HEK293 (cell line): ENCODE measurements at regions not wholly inside any gene's neighbourhood (a gene's known extent, or its start where the extent isn't known, plus 50 kb on each side); places are given as distances from the start of the nearest gene placed in this dataset.

Experiments
- CTCF ChIA-PET: fragments of 350-600 bp; formaldehyde crosslinking; extraction: SDS; loops from one replicate; lab custom pipeline; 2021; ENCODE audit warnings: antibody characterized with exemption; lab: Yijun Ruan, JAX
- POLR2A ChIA-PET: fragments of 300-600 bp; formaldehyde crosslinking; extraction: SDS; loops from one replicate; lab custom pipeline; 2020; ENCODE audit warnings: antibody characterized with exemption, inconsistent platforms; lab: Yijun Ruan, JAX
- H3K27ac ChIP-seq: fragments of 200-500 bp; sonication (Bioruptor generic); 2 replicates; pipeline ENCODE4 v1.5.1; 2014; ENCODE audit warnings: low read depth, low read length, control low read depth, inconsistent platforms; ENCODE audit errors: extremely low read depth
- H3K36me3 ChIP-seq, 2 experiments: fragments of 200-500 bp in 1 of 2; sonication (Bioruptor generic) in 1 of 2; 1 replicate in 1 of 2; 2 replicates in 1 of 2; pipeline ENCODE4 v1.5.1; 2014 to 2017; ENCODE audit warnings: inconsistent platforms in 2 of 2, low read length in 2 of 2; ENCODE audit not compliant: control insufficient read depth in 2 of 2, insufficient read depth in 1 of 2
- H3K4me1 ChIP-seq: fragments of 200-500 bp; sonication (Bioruptor generic); 2 replicates; pipeline ENCODE4 v1.5.1; 2014; ENCODE audit warnings: mild to moderate bottlenecking, low read length, inconsistent platforms; ENCODE audit not compliant: control insufficient read depth, insufficient read depth
- H3K4me3 ChIP-seq: 2 replicates; pipeline ENCODE4 v1.5.1; 2011; ENCODE audit warnings: low read depth, mild to moderate bottlenecking, control low read depth, low read length, moderate library complexity
- H3K9me3 ChIP-seq: fragments of 200-500 bp; sonication (Bioruptor generic); 2 replicates; pipeline ENCODE4 v1.5.1; 2014; ENCODE audit warnings: low read depth, low read length, inconsistent platforms; ENCODE audit not compliant: control insufficient read depth, insufficient read depth
- GLIS1 ChIP-seq: fragments of 450-650 bp; formaldehyde crosslinking; IDR thresholded peaks from 2 replicates; pipeline ENCODE4 v1.5.1; 2016; ENCODE audit warnings: missing biosample characterization, missing genetic modification characterization
- MEIS1 ChIP-seq: sonication (generic); formaldehyde crosslinking; IDR thresholded peaks from 2 replicates; pipeline ENCODE4 v1.8.1; 2022; ENCODE audit warnings: missing genetic modification reagents, mild to moderate bottlenecking, borderline replicate concordance
- OSR2 ChIP-seq: fragments of 450-650 bp; formaldehyde crosslinking; IDR thresholded peaks from 2 replicates; pipeline ENCODE4 v1.5.1; 2016; ENCODE audit warnings: missing biosample characterization, missing genetic modification characterization
- ZBTB1 ChIP-seq: fragments of 450-650 bp; formaldehyde crosslinking; IDR thresholded peaks from 2 replicates; pipeline ENCODE4 v1.5.1; 2016; ENCODE audit warnings: missing biosample characterization, missing genetic modification characterization
- ZBTB48 ChIP-seq: fragments of 450-650 bp; formaldehyde crosslinking; IDR thresholded peaks from 2 replicates; pipeline ENCODE4 v1.5.1; 2016; ENCODE audit warnings: missing biosample characterization, missing genetic modification characterization
- ZFP41 ChIP-seq: fragments of 450-650 bp; formaldehyde crosslinking; IDR thresholded peaks from 2 replicates; pipeline ENCODE4 v1.5.1; 2016; ENCODE audit warnings: missing biosample characterization, missing genetic modification characterization, borderline replicate concordance
- ZNF10 ChIP-seq: fragments of 450-650 bp; formaldehyde crosslinking; IDR thresholded peaks from 2 replicates; pipeline ENCODE4 v1.5.1; 2017; ENCODE audit warnings: missing biosample characterization, missing genetic modification characterization
- ZNF112 ChIP-seq: fragments of 450-650 bp; formaldehyde crosslinking; IDR thresholded peaks from 2 replicates; pipeline ENCODE4 v1.5.0; 2017; ENCODE audit warnings: missing biosample characterization, missing genetic modification characterization
- ZNF121 ChIP-seq: fragments of 450-650 bp; formaldehyde crosslinking; IDR thresholded peaks from 2 replicates; pipeline ENCODE4 v1.5.1; 2016; ENCODE audit warnings: missing biosample characterization, missing genetic modification characterization
- ZNF239 ChIP-seq: fragments of 450-650 bp; formaldehyde crosslinking; IDR thresholded peaks from 2 replicates; pipeline ENCODE4 v1.5.1; 2016; ENCODE audit warnings: missing biosample characterization, missing genetic modification characterization
- ZNF248 ChIP-seq: fragments of 450-650 bp; formaldehyde crosslinking; IDR thresholded peaks from 2 replicates; pipeline ENCODE4 v1.5.1; 2017; ENCODE audit warnings: missing biosample characterization, missing genetic modification characterization
- ZNF350 ChIP-seq: fragments of 450-650 bp; formaldehyde crosslinking; IDR thresholded peaks from 2 replicates; pipeline ENCODE4 v1.5.0; 2017; ENCODE audit warnings: missing biosample characterization, mild to moderate bottlenecking, missing genetic modification characterization
- ZNF433 ChIP-seq: fragments of 450-650 bp; formaldehyde crosslinking; IDR thresholded peaks from 2 replicates; pipeline ENCODE4 v1.5.1; 2016; ENCODE audit warnings: missing biosample characterization, missing genetic modification characterization, low read depth
- ZNF473 ChIP-seq: fragments of 450-650 bp; formaldehyde crosslinking; IDR thresholded peaks from 2 replicates; pipeline ENCODE4 v1.5.1; 2017; ENCODE audit warnings: missing biosample characterization, missing genetic modification characterization
- ZNF561 ChIP-seq: fragments of 450-650 bp; IDR thresholded peaks from 2 replicates; pipeline ENCODE4 v1.5.1; 2018; ENCODE audit warnings: missing biosample characterization, missing genetic modification characterization, borderline replicate concordance
- ZNF585B ChIP-seq: fragments of 450-650 bp; formaldehyde crosslinking; IDR thresholded peaks from 2 replicates; pipeline ENCODE4 v1.5.1; 2016; ENCODE audit warnings: missing biosample characterization, missing genetic modification characterization
- ZNF610 ChIP-seq: fragments of 450-650 bp; formaldehyde crosslinking; IDR thresholded peaks from 2 replicates; pipeline ENCODE4 v1.5.1; 2016; ENCODE audit warnings: missing biosample characterization, missing genetic modification characterization, borderline replicate concordance
- ZNF76 ChIP-seq: fragments of 450-650 bp; formaldehyde crosslinking; IDR thresholded peaks from 2 replicates; pipeline ENCODE4; 2016; ENCODE audit warnings: low read depth, missing biosample characterization, missing genetic modification characterization, borderline replicate concordance
- ZNF837 ChIP-seq: fragments of 450-650 bp; formaldehyde crosslinking; IDR thresholded peaks from 2 replicates; pipeline ENCODE4 v1.5.1; 2016; ENCODE audit warnings: missing biosample characterization, missing genetic modification characterization
- ZNF843 ChIP-seq: fragments of 450-650 bp; formaldehyde crosslinking; IDR thresholded peaks from 2 replicates; pipeline ENCODE4 v1.5.1; 2016; ENCODE audit warnings: missing biosample characterization, missing genetic modification characterization
- ZSCAN23 ChIP-seq: fragments of 450-650 bp; formaldehyde crosslinking; IDR thresholded peaks from 2 replicates; pipeline ENCODE4 v1.5.1; 2016; ENCODE audit warnings: missing biosample characterization, missing genetic modification characterization
- TF ChIP-seq, protein P1 (sequence below): fragments of 450-650 bp; formaldehyde crosslinking; IDR thresholded peaks from 2 replicates; pipeline ENCODE4; 2016; ENCODE audit warnings: missing biosample characterization, missing genetic modification characterization
- TF ChIP-seq, protein P2 (sequence below): fragments of 450-650 bp; formaldehyde crosslinking; IDR thresholded peaks from 2 replicates; pipeline ENCODE4 v1.5.1; 2016; ENCODE audit warnings: missing biosample characterization, missing genetic modification characterization
- TF ChIP-seq, protein P3 (sequence below): fragments of 450-650 bp; formaldehyde crosslinking; conservative IDR thresholded peaks from 2 replicates; pipeline ENCODE4 v1.5.1; 2016; ENCODE audit warnings: low read depth, missing biosample characterization, missing genetic modification characterization

DNA sequence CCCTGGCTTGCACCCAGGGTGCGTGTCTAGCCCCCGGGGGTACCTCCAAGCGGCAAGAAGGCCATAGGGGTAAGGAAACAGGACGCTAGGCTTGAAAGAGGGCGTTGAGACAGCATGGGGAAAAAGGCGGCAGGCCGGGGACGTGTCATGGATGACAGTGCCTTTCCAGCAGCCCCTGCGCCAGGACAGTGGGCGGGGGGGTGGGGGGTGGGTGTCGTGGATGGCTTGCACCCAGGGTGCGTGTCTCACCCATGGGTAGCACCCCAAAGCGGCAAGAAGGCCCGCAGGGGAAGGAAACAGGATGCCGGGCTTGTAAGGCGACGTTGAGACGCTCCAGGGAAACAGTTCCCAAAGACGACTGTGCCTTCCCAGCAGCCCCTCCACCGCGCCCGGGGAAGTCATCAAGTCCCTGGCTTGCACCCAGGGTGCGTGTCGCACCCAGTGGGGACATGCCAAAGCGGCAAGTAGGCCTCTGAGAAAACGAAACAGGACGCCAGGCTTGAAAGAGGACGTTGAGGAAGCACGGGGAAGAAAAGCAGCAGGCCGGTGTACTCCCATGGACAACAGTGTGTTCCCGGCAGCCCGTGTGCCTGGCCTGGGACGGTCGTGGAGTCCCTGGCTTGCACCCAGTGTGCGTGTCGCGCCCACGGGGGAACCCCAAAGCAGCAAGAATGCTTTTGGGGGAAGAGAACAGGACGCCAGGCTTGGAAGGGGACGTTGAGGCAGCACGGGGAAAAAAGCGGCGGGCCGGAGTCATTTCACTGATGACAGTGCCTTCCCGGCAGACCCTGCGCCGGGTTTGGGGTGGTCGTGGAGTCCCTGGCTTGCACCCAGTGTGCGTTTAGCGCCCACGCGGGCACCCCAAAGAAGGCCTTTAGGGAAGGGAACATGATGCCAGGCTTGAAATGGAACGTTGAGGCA is 163.5 kb upstream of the ALG10B start:
- Histone ChIP-seq H3K9me3 (no peaks in the 10 kb centered on the region), H3K4me3 (no peak overlapping the region), H3K36me3 (no peaks in the 10 kb centered on the region), H3K27ac (no peak overlapping the region), H3K4me1 (no peaks in the 10 kb centered on the region)
- POLR2A ChIA-PET: no interaction called here
- CTCF ChIA-PET: no interaction called here
- no peak for TF ChIP-seq ZBTB48 (tag by site-specific recombination)
- no peak for TF ChIP-seq OSR2 (tag by site-specific recombination)
- TF ChIP-seq ZNF585B (tag by site-specific recombination): no peak
- TF ChIP-seq ZNF76 (tag by site-specific recombination): no peak
- TF ChIP-seq ZNF843: no peak
- TF ChIP-seq ZNF121 (tag by site-specific recombination): no peak
- TF ChIP-seq, protein P1, sequence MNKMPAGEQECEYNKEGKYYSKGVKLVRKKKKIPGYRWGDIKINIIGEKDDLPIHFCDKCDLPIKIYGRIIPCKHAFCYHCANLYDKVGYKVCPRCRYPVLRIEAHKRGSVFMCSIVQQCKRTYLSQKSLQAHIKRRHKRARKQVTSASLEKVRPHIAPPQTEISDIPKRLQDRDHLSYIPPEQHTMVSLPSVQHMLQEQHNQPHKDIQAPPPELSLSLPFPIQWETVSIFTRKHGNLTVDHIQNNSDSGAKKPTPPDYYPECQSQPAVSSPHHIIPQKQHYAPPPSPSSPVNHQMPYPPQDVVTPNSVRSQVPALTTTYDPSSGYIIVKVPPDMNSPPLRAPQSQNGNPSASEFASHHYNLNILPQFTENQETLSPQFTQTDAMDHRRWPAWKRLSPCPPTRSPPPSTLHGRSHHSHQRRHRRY (tag by site-specific recombination): no peak
- TF ChIP-seq ZSCAN23: no peak
- no peak for TF ChIP-seq MEIS1 (CRISPR knock-in tag)
- TF ChIP-seq ZBTB1: no peak
- no peak for TF ChIP-seq ZNF10 (tag by site-specific recombination)
- no peak for TF ChIP-seq ZFP41 (tag by site-specific recombination)

DNA sequence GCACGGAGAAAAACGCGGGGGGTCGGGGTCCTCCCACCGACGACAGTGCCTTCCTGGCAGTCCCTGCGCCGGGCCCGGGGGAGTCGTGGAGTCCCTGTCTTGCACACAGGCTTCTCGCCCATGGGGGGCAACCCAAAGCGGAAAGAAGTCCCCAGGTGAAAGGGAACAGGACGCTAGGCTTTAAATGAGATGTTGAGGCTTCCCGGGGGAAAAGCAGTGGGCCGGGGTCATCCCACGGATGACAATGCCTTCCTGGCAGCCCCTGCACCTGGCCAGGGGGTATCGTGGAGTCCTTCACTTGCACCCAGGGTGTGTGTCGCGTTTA is 162.9 kb upstream of the ALG10B start:
- Histone ChIP-seq H3K4me3 (no peak overlapping the region), H3K4me1 (no peaks in the 10 kb centered on the region), H3K36me3 (no peaks in the 10 kb centered on the region), H3K9me3 (no peaks in the 10 kb centered on the region), H3K27ac (no peak overlapping the region)
- ChIA-PET POLR2A (no interaction called here), CTCF (no interaction called here)
- TF ChIP-seq, protein P2, sequence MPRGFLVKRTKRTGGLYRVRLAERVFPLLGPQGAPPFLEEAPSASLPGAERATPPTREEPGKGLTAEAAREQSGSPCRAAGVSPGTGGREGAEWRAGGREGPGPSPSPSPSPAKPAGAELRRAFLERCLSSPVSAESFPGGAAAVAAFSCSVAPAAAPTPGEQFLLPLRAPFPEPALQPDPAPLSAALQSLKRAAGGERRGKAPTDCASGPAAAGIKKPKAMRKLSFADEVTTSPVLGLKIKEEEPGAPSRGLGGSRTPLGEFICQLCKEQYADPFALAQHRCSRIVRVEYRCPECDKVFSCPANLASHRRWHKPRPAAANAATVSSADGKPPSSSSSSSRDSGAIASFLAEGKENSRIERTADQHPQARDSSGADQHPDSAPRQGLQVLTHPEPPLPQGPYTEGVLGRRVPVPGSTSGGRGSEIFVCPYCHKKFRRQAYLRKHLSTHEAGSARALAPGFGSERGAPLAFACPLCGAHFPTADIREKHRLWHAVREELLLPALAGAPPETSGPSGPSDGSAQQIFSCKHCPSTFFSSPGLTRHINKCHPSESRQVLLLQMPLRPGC (tag by site-specific recombination): no peak
- TF ChIP-seq ZNF248 (tag by site-specific recombination) (no peak), GLIS1 (tag by site-specific recombination) (no peak)
- TF ChIP-seq, all 188 proteins: peak for 0

DNA sequence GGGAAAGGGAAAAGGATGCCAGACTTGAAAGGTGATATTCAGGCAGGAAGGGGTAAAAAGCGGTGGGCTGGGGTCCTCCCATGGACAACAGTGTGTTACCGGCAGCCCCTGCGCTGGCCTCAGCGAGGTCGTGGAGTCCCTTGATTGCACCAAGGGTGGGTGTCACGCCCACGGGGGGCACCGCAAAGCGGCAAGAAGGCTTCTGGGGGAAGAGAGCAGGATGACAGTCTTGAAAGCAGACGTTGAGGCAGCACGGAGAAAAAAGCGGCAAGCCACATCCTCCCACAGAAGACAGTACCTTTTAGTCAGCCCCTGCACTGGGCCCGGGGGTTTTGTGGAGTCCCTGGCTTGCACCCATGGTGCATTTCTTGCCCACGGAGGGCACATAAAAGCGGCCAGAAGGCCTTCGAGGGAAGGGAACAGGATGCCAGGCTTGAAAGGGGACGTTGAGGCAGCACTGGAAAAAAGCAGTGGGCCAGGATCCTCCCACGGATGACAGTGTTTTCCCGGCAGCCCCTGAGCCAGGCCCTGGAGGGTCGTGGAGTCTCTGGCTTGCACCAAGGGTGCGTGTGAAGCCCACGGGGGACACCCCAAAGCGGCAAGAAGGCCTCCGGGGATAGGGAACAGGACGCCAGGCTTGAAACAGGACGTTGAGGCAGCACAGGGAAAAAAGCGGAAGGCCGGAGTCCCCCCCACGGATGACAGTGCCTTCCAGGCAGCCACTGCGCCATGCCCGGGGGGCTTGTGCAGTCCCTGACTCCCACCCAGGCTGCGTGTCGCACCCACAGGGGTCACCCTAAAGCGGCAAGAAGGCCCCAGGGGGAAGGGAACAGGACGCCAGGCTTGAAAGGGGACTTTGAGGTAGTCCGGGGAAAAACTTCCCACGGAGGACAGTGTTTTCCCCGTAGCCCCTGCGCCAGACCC is 162.2 kb upstream of the ALG10B start:
- no peaks in the 10 kb centered on the region for H3K4me1 ChIP-seq
- ChIA-PET CTCF (no interaction called here), POLR2A (no interaction called here)
- H3K9me3 ChIP-seq: no peaks in the 10 kb centered on the region
- H3K4me3 ChIP-seq: no peak overlapping the region
- no peak overlapping the region for H3K27ac ChIP-seq
- no peaks in the 10 kb centered on the region for H3K36me3 ChIP-seq
- no peak for TF ChIP-seq ZNF610 (tag by site-specific recombination)
- TF ChIP-seq, protein P3, sequence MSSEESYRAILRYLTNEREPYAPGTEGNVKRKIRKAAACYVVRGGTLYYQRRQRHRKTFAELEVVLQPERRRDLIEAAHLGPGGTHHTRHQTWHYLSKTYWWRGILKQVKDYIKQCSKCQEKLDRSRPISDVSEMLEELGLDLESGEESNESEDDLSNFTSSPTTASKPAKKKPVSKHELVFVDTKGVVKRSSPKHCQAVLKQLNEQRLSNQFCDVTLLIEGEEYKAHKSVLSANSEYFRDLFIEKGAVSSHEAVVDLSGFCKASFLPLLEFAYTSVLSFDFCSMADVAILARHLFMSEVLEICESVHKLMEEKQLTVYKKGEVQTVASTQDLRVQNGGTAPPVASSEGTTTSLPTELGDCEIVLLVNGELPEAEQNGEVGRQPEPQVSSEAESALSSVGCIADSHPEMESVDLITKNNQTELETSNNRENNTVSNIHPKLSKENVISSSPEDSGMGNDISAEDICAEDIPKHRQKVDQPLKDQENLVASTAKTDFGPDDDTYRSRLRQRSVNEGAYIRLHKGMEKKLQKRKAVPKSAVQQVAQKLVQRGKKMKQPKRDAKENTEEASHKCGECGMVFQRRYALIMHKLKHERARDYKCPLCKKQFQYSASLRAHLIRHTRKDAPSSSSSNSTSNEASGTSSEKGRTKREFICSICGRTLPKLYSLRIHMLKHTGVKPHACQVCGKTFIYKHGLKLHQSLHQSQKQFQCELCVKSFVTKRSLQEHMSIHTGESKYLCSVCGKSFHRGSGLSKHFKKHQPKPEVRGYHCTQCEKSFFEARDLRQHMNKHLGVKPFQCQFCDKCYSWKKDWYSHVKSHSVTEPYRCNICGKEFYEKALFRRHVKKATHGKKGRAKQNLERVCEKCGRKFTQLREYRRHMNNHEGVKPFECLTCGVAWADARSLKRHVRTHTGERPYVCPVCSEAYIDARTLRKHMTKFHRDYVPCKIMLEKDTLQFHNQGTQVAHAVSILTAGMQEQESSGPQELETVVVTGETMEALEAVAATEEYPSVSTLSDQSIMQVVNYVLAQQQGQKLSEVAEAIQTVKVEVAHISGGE (tag by site-specific recombination): no peak
- no peak for TF ChIP-seq ZNF561 (tag by site-specific recombination)
- no peak for TF ChIP-seq ZNF473 (tag by site-specific recombination)
- TF ChIP-seq ZNF112 (tag by site-specific recombination): no peak
- no peak for TF ChIP-seq ZNF837 (tag by site-specific recombination)
- TF ChIP-seq ZNF433 (tag by site-specific recombination): no peak
- TF ChIP-seq ZNF239: no peak
- no peak for TF ChIP-seq ZNF350 (tag by site-specific recombination)
